Gastrocnemius medialis (tissue), 4 donors: ENCODE measurements at regions not wholly inside any gene's neighbourhood (a gene's known extent, or its start where the extent isn't known, plus 50 kb on each side); places are given as distances from the start of the nearest gene placed in this dataset.

ENCODE experiments used
- POLR2A ChIP-seq, 2 donors: fragments of 450-650 bp; IDR thresholded peaks; one replicate each; pipeline ENCODE4 v1.6.1; 2017; ENCODE audit warnings: antibody characterized with exemption in 2 of 2, mild to moderate bottlenecking in 2 of 2, moderate library complexity in 2 of 2
- TF ChIP-seq, protein P1 (sequence below), 5 experiments: fragments of 450-650 bp in 3 of 5; fragments of 200-600 bp in 2 of 5; sonication (generic) in 2 of 5; IDR thresholded peaks in 4 of 5; conservative IDR thresholded peaks in 1 of 5; 1 replicate in 4 of 5; 2 replicates in 1 of 5; pipeline ENCODE4 v1.5.1; 2016 to 2019; ENCODE audit warnings: antibody characterized with exemption in 5 of 5, mild to moderate bottlenecking in 3 of 5, moderate library complexity in 3 of 5

DNA sequence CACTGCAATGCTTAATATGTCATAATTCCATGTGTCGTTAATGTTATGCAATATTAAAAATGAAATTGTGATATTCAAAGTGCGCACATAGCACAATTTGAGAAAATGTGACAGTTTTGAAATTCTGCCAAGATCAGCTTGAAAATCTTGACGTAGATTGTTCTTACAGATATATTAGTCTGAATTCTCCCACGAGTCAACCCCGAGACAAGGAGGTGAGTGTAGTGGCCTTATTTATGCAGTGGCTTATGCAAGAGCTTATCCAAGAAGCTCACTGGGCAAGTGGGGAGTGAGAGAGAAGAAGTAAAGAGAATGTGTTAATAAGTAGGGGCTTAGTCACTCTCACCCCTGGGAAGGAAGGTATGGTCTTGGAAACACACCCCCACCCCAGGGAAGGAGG is 286.1 kb upstream of the STS start:
- TF ChIP-seq, protein P1, sequence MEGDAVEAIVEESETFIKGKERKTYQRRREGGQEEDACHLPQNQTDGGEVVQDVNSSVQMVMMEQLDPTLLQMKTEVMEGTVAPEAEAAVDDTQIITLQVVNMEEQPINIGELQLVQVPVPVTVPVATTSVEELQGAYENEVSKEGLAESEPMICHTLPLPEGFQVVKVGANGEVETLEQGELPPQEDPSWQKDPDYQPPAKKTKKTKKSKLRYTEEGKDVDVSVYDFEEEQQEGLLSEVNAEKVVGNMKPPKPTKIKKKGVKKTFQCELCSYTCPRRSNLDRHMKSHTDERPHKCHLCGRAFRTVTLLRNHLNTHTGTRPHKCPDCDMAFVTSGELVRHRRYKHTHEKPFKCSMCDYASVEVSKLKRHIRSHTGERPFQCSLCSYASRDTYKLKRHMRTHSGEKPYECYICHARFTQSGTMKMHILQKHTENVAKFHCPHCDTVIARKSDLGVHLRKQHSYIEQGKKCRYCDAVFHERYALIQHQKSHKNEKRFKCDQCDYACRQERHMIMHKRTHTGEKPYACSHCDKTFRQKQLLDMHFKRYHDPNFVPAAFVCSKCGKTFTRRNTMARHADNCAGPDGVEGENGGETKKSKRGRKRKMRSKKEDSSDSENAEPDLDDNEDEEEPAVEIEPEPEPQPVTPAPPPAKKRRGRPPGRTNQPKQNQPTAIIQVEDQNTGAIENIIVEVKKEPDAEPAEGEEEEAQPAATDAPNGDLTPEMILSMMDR (IDR thresholded peaks at IDR 0.05 in 4 of 5, conservative IDR thresholded peaks at IDR 0.05 in 1 of 5): no peak
- no peak for TF ChIP-seq POLR2A (IDR thresholded peaks at IDR 0.05)
